ENCODE measurements at regions not wholly inside any gene's neighbourhood (a gene's known extent, or its start where the extent isn't known, plus 50 kb on each side); places are given as distances from the start of the nearest gene placed in this dataset.
"Not testable (repeated sequence)": the region's sequence is repeated elsewhere in the genome, so short reads cannot be mapped to it uniquely, and the experiment has no call there.

- H3K4me3 ChIP-seq = no peak overlapping the region
- ChIA-PET SMC1A (ENCODE audit: uncharacterized antibody, unreplicated experiment) (no interaction called here), RAD21 (ENCODE audit: unreplicated experiment) (no interaction called here), POLR2A (no interaction called here), CTCF (no interaction called here)
- DNase-seq (ENCODE audit: low read depth, low spot score) (no peak), FAIRE-seq (no peak), ATAC-seq (no peak)
- H3K79me2 ChIP-seq (ENCODE audit: control insufficient read depth, insufficient read depth, low read length) = no peaks in the 10 kb centered on the region
- no peak for TF ChIP-seq POLR2AphosphoS2 (IDR thresholded peaks at IDR 0.05; ENCODE audit: low read depth, low read length)
- no peaks in the 10 kb centered on the region for H3K27me3 ChIP-seq (replicated peaks in 1 of 2; ENCODE audit: control insufficient read depth in 2 of 2, insufficient read depth in 2 of 2, low read length in 1 of 2)
- no peak overlapping the region for H2AFZ ChIP-seq (ENCODE audit: control insufficient read depth, low read depth, low read length)
- no peak overlapping the region for H3K4me2 ChIP-seq (ENCODE audit: control insufficient read depth, insufficient read depth)
- no peak overlapping the region for H3K9ac ChIP-seq (ENCODE audit: control insufficient read depth, insufficient read depth, low read length)
- BruUV-seq (replicated peaks) = no TSS peak
- H3K4me1 ChIP-seq (ENCODE audit: control insufficient read depth, insufficient read depth, low read length) = no peaks in the 10 kb centered on the region
- H3K27ac ChIP-seq (ENCODE audit: control insufficient read depth, insufficient read depth) = no peak overlapping the region
- no peaks in the 10 kb centered on the region for H3K9me3 ChIP-seq (replicated peaks; ENCODE audit: control insufficient read depth, insufficient read depth, low read length)
- no peaks in the 10 kb centered on the region for H4K20me1 ChIP-seq (ENCODE audit: control insufficient read depth, insufficient read depth)
- in situ Hi-C loops (cut with MboI) = no loop called here
- intact Hi-C loops (cut with micrococcal nuclease; ENCODE audit: unreplicated experiment) = no loop called here
- H3K36me3 ChIP-seq (ENCODE audit: control insufficient read depth in 2 of 2, insufficient read depth in 2 of 2, low read length in 1 of 2) = no peaks in the 10 kb centered on the region
- WGBS (ENCODE audit: insufficient coverage, insufficient replicate concordance, low lambda C conversion rate, missing lambda C conversion rate) = 0% methylated on average over 3 of the region's 3 CpGs
These were observed 872.2 kb downstream of the ANKRD7 start for GRCh38 chr7:119096683-119097082.

DNA sequence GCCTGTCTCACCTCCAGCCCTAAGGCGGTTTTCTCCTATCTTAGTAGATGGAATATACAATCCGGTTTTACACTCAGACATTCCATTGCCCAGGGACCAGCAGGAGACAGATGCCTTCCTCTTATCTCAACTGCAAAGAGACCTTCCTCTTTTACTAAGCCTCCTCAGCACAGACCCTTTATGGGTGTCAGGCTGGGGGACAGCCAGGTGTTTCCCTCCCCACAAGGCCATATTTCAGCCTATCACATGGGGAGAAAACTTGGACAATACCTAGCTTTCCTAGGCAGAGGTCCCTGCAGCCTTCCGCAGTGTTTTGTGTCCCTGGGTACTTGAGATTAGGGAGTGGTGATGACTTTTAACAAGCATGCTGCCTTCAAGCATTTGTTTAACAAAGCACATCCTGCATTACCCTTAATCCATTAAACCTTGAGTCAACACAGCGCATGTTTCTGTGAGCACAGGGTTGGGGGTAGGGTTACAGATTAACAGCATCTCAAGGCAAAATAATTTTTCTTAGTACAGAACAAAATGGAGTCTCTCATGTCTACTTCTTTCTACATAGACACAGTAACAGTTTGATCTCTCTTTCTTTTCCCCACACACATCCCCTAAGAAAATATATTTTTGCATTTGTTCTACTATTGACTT, 876.2 kb downstream of the ANKRD7 start:
- H3K9me3 ChIP-seq (replicated peaks; ENCODE audit: control insufficient read depth, insufficient read depth, low read length); BruUV-seq (replicated peaks); H3K36me3 ChIP-seq (ENCODE audit: control insufficient read depth in 2 of 2, insufficient read depth in 2 of 2, low read length in 1 of 2); H3K4me1 ChIP-seq (ENCODE audit: control insufficient read depth, insufficient read depth, low read length); H4K20me1 ChIP-seq (ENCODE audit: control insufficient read depth, insufficient read depth); DNase-seq (ENCODE audit: low read depth, low spot score); H3K4me2 ChIP-seq (ENCODE audit: control insufficient read depth, insufficient read depth); H3K79me2 ChIP-seq (ENCODE audit: control insufficient read depth, insufficient read depth, low read length); CTCF ChIA-PET; H3K27me3 ChIP-seq (replicated peaks in 1 of 2; ENCODE audit: control insufficient read depth in 2 of 2, insufficient read depth in 2 of 2, low read length in 1 of 2); RAD21 ChIA-PET (ENCODE audit: unreplicated experiment); H3K27ac ChIP-seq (ENCODE audit: control insufficient read depth, insufficient read depth); POLR2A ChIA-PET; H3K9ac ChIP-seq (ENCODE audit: control insufficient read depth, insufficient read depth, low read length); H3K4me3 ChIP-seq; ATAC-seq; intact Hi-C loops (cut with micrococcal nuclease; ENCODE audit: unreplicated experiment); SMC1A ChIA-PET (ENCODE audit: uncharacterized antibody, unreplicated experiment); FAIRE-seq; in situ Hi-C loops (cut with MboI); H2AFZ ChIP-seq (ENCODE audit: control insufficient read depth, low read depth, low read length): not testable (repeated sequence)
- 27% methylated on average over 4 of the region's 4 CpGs for WGBS (ENCODE audit: insufficient coverage, insufficient replicate concordance, low lambda C conversion rate, missing lambda C conversion rate)
